ENCODE measurements at regions not wholly inside any gene's neighbourhood (a gene's known extent, or its start where the extent isn't known, plus 50 kb on each side); places are given as distances from the start of the nearest gene placed in this dataset.

DNA sequence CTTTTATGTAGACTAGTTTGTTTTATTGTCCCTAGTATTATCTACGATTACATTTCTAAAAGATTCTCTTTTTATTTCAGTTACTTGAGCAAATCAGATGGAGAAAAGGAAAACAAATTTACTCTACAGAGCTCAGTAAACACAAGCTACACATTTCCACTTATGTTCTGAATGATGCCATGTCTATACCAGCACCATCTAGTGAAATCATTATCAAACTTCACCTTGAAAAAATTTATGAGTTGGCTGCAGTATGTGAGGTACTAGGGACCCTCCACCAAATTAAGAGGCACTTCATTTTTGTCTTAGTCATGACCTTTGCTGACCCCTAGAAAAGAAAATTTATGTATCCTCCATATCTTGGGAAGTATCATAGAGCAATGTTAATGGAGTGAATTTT is 827.4 kb downstream of the SI start:
- TF ChIP-seq, protein P1, sequence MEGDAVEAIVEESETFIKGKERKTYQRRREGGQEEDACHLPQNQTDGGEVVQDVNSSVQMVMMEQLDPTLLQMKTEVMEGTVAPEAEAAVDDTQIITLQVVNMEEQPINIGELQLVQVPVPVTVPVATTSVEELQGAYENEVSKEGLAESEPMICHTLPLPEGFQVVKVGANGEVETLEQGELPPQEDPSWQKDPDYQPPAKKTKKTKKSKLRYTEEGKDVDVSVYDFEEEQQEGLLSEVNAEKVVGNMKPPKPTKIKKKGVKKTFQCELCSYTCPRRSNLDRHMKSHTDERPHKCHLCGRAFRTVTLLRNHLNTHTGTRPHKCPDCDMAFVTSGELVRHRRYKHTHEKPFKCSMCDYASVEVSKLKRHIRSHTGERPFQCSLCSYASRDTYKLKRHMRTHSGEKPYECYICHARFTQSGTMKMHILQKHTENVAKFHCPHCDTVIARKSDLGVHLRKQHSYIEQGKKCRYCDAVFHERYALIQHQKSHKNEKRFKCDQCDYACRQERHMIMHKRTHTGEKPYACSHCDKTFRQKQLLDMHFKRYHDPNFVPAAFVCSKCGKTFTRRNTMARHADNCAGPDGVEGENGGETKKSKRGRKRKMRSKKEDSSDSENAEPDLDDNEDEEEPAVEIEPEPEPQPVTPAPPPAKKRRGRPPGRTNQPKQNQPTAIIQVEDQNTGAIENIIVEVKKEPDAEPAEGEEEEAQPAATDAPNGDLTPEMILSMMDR (IDR thresholded peaks at IDR 0.05): no peak
- 81 to 90% (median 84%) methylated on average over 1 of the region's 1 CpG for WGBS, 3 donors
- H3K27me3 ChIP-seq (ENCODE audit: insufficient read depth in 3 of 3, low read length in 2 of 3): no peaks in the 10 kb centered on the region
- no peak overlapping the region for H3K4me3 ChIP-seq
- H3K4me1 ChIP-seq: no peaks in the 10 kb centered on the region
- intact Hi-C loops (cut with DNase I): no loop called here
- no peaks in the 10 kb centered on the region for H3K9me3 ChIP-seq
- DNase-seq: no peak
- ATAC-seq: no peak
- no peaks in the 10 kb centered on the region for H3K36me3 ChIP-seq (ENCODE audit: insufficient read depth in 1 of 2, low read depth in 1 of 2)
- H3K27ac ChIP-seq: no peak overlapping the region

DNA sequence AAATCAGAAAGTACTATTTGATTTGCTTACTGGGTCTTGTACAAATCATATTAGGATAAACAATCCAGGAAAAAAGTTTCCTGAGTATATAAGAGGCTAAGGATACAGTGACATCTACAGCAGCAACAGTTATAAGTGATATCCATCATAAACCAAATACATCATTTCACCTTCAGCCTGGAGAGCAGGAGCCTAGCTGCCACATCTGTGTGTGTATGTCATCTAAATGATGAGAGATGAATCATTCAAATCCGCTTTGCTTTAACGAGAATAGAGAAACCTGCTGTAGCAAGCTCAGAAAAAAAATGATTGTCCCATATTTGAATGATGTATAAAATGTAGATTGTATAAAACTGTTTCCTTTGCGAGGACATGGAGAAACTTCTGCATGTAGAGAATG is 841.4 kb downstream of the SI start:
- ATAC-seq (no peak), DNase-seq (no peak)
- Histone ChIP-seq H3K9me3 (no peaks in the 10 kb centered on the region), H3K27me3 (ENCODE audit: insufficient read depth in 3 of 3, low read length in 2 of 3) (no peaks in the 10 kb centered on the region), H3K36me3 (ENCODE audit: insufficient read depth in 1 of 2, low read depth in 1 of 2) (no peaks in the 10 kb centered on the region), H3K27ac (no peak overlapping the region), H3K4me1 (no peaks in the 10 kb centered on the region), H3K4me3 (no peak overlapping the region)
- TF ChIP-seq, protein P1 (IDR thresholded peaks at IDR 0.05): no peak
- intact Hi-C loops (cut with DNase I): no loop called here
- 86 to 92% (median 91%) methylated on average over 3 of the region's 3 CpGs for WGBS, 3 donors

DNA sequence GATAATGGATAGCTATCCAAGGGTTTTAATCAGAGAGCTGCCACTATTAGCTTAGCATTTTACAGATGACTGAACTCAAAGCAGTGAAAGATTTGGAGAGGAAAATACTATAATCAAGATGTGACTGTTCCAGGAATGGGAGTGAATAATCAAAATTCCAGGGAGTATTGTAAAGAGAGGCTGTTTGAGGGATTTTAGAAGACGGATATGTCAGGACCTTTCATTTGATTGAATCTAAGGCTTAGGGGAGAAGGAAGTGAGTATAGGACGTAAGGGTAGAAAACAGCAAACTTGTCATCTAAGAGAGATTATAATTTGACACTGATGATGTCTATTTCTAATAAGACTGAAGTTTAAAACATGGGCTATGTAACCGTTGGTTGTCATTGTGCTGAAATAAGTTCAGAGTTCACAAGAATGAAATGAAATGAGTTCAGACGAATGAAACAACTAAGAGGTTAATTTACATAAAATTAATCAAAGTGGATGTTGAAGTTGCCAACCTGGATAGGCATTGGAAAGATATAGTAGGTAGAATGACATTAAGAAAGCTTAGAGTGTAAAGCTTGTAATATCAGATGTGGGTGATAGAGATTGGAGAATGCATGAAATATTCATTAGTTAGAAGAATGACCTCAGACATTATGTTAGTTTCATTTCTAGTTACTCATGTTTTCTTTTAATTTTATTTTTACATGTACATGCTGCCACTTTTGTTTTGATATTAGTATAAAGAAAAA is 842.8 kb downstream of the SI start:
- intact Hi-C loops (cut with DNase I): no loop called here
- Histone ChIP-seq H3K4me1 (no peaks in the 10 kb centered on the region), H3K36me3 (ENCODE audit: insufficient read depth in 1 of 2, low read depth in 1 of 2) (no peaks in the 10 kb centered on the region), H3K9me3 (no peaks in the 10 kb centered on the region), H3K27ac (no peak overlapping the region), H3K27me3 (ENCODE audit: insufficient read depth in 3 of 3, low read length in 2 of 3) (no peaks in the 10 kb centered on the region), H3K4me3 (no peak overlapping the region)
- WGBS, 3 donors: 73 to 75% (median 74%) methylated on average over 4 of the region's 4 CpGs
- ATAC-seq: no peak
- TF ChIP-seq, protein P1 (IDR thresholded peaks at IDR 0.05): no peak
- no peak for DNase-seq

DNA sequence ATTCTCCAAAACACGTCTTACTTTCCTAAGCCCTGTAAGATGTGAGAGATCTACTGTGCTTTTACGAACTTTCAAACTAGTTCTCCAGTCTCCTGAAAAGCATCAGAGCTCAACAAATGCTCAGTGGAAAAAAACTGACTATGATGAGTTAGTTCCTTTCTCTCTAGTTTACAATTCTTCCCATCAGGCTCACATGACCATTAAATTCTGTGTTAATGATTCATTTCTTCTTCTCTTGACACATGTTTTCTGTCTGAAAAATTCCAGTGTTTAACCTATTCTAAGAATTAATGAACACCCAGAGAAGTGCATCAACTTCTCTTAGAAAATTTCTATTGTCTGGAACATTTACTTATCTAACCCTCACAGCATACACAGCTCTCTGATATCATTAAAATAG is 844.3 kb downstream of the SI start:
- TF ChIP-seq, protein P1 (IDR thresholded peaks at IDR 0.05): no peak

DNA sequence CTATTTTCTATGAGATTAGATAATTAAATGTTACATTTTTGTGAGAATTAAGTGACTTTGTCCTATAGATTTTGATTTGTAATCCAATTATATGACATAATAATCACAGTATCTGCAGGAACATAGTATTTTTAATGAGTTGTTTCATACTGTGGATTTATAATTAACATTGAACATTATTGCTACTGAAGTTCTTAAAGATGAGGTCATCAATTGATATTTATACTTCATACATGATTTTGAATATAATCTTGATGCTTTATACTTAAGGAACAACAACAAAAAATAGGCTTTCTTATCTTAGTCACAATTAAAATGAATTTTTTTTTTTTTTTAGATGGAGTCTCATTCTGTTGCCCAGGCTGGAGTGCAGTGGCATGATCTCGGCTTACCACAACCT is 846.6 kb downstream of the SI start:
- WGBS, 3 donors: 91 to 93% (median 92%) methylated on average over 1 of the region's 1 CpG
- TF ChIP-seq, protein P1 (IDR thresholded peaks at IDR 0.05): no peak
- intact Hi-C loops (cut with DNase I): no loop called here
- no peak overlapping the region for H3K4me3 ChIP-seq
- H3K9me3 ChIP-seq: no peaks in the 10 kb centered on the region
- DNase-seq (no peak), ATAC-seq (no peak)
- H3K27ac ChIP-seq: no peak overlapping the region
- H3K4me1 ChIP-seq: no peaks in the 10 kb centered on the region
- no peaks in the 10 kb centered on the region for H3K36me3 ChIP-seq (ENCODE audit: insufficient read depth in 1 of 2, low read depth in 1 of 2)
- no peaks in the 10 kb centered on the region for H3K27me3 ChIP-seq (ENCODE audit: insufficient read depth in 3 of 3, low read length in 2 of 3)

More for the DNA sequence above, 844.3 kb downstream of the SI start:
- Histone ChIP-seq H3K27me3 (ENCODE audit: insufficient read depth in 3 of 3, low read length in 2 of 3) (no peaks in the 10 kb centered on the region), H3K9me3 (no peaks in the 10 kb centered on the region), H3K36me3 (ENCODE audit: insufficient read depth in 1 of 2, low read depth in 1 of 2) (no peaks in the 10 kb centered on the region), H3K4me3 (no peak overlapping the region), H3K27ac (no peak overlapping the region), H3K4me1 (no peaks in the 10 kb centered on the region)
- 69 to 76% (median 72%) methylated on average over 2 of the region's 2 CpGs for WGBS, 3 donors
- ATAC-seq: no peak
- intact Hi-C loops (cut with DNase I): no loop called here
- no peak for DNase-seq

Data from psoas muscle (tissue), 7 donors.